ENCODE measurements at regions not wholly inside any gene's neighbourhood (a gene's known extent, or its start where the extent isn't known, plus 50 kb on each side); places are given as distances from the start of the nearest gene placed in this dataset.

GRCh38 chr4:186942758-186943377, 219.2 kb upstream of the FAT1 start:
- DNase-seq (ENCODE audit: low read depth), result no peak
- TF ChIP-seq CTCF (IDR thresholded peaks at IDR 0.05; ENCODE audit: insufficient read depth, low read length), result no peak
- no peak overlapping the region for H3K4me3 ChIP-seq (ENCODE audit: low read depth, low read length)

- TF ChIP-seq CTCF (IDR thresholded peaks at IDR 0.05; ENCODE audit: insufficient read depth, low read length), result no peak
- DNase-seq (ENCODE audit: low read depth), result no peak
Measured at GRCh38 chr4:186943411-186943810, 219.8 kb upstream of the FAT1 start.

GRCh38 chr4:186946136-186946535, 222.5 kb upstream of the FAT1 start:
- no peak for DNase-seq (ENCODE audit: low read depth)
- no peak for TF ChIP-seq CTCF (IDR thresholded peaks at IDR 0.05; ENCODE audit: insufficient read depth, low read length)
- H3K4me3 ChIP-seq (ENCODE audit: low read depth, low read length), result no peak overlapping the region

More at GRCh38 chr4:186943411-186943810, 219.8 kb upstream of the FAT1 start:
- no peak overlapping the region for H3K4me3 ChIP-seq (ENCODE audit: low read depth, low read length)

- DNase-seq (ENCODE audit: low read depth), result no peak
- H3K4me3 ChIP-seq (ENCODE audit: low read depth, low read length), result no peak overlapping the region
- TF ChIP-seq CTCF (IDR thresholded peaks at IDR 0.05; ENCODE audit: insufficient read depth, low read length), result no peak
Measured at GRCh38 chr4:186946682-186947294, 223.1 kb upstream of the FAT1 start.

GRCh38 chr4:186948361-186949242, 224.9 kb upstream of the FAT1 start:
- no peak for DNase-seq (ENCODE audit: low read depth)
- no peak overlapping the region for H3K4me3 ChIP-seq (ENCODE audit: low read depth, low read length)
- no peak for TF ChIP-seq CTCF (IDR thresholded peaks at IDR 0.05; ENCODE audit: insufficient read depth, low read length)

GRCh38 chr4:186949847-186950246, 226.2 kb upstream of the FAT1 start:
- no peak for TF ChIP-seq CTCF (IDR thresholded peaks at IDR 0.05; ENCODE audit: insufficient read depth, low read length)
- DNase-seq (ENCODE audit: low read depth), result no peak
- H3K4me3 ChIP-seq (ENCODE audit: low read depth, low read length), result no peak overlapping the region
